Calu3 (cell line): ENCODE measurements at regions not wholly inside any gene's neighbourhood (a gene's known extent, or its start where the extent isn't known, plus 50 kb on each side); places are given as distances from the start of the nearest gene placed in this dataset.

Source experiments
- BruUV-seq: library from RNA; stranded (reverse); fragments of 400-500 nt; replicated peaks from 2 replicates; lab custom pipeline; 2021; lab: Mats Ljungman, UMichigan
- CTCF ChIA-PET: fragments of 300-600 bp; sonication (Branson Sonifier 250); formaldehyde crosslinking; loops from one replicate; lab custom pipeline; 2022; ENCODE audit warnings: antibody characterized with exemption; lab: Charles Lee
- DNase-seq: peaks from one replicate; pipeline ENCODE4 v3.0.0; 2022
- H3K27ac Mint-ChIP-seq: one replicate; pipeline ENCODE4 v1.8.0; 2022; ENCODE audit warnings: mixed read lengths; ENCODE audit not compliant: unreplicated experiment
- H3K27me3 Mint-ChIP-seq: one replicate; pipeline ENCODE4 v1.8.0; 2022; ENCODE audit warnings: mixed read lengths; ENCODE audit not compliant: unreplicated experiment
- H3K36me3 Mint-ChIP-seq: one replicate; pipeline ENCODE4 v1.8.0; 2022; ENCODE audit warnings: mild to moderate bottlenecking, moderate library complexity, mixed read lengths; ENCODE audit not compliant: insufficient read depth, unreplicated experiment
- H3K4me1 Mint-ChIP-seq: one replicate; pipeline ENCODE4 v1.8.0; 2022; ENCODE audit warnings: mild to moderate bottlenecking, low read depth, mixed read lengths; ENCODE audit not compliant: unreplicated experiment
- H3K4me3 Mint-ChIP-seq: one replicate; pipeline ENCODE4 v1.8.0; 2022; ENCODE audit warnings: mild to moderate bottlenecking, low read depth, moderate library complexity, mixed read lengths; ENCODE audit not compliant: unreplicated experiment
- H3K9me3 Mint-ChIP-seq: one replicate; pipeline ENCODE4 v1.8.0; 2022; ENCODE audit warnings: low read depth, mixed read lengths; ENCODE audit not compliant: unreplicated experiment
- intact Hi-C: fragments of 100-400 bp; cut with micrococcal nuclease; formaldehyde crosslinking; loops from one replicate; pipeline ENCODE4 v1.10.0; 2022; ENCODE audit not compliant: unreplicated experiment
- TF ChIP-seq, protein P1 (sequence below): fragments of 200-600 bp; IDR thresholded peaks from one replicate; pipeline ENCODE4 v1.8.0; 2022; ENCODE audit warnings: antibody characterized with exemption; ENCODE audit not compliant: unreplicated experiment

GRCh38 chr1:172818841-172819527, 160.1 kb downstream of the FASLG start:
- intact Hi-C loops = no loop called here
- BruUV-seq = no TSS peak
- Mint-ChIP-seq H3K36me3 (no peaks in the 10 kb centered on the region), H3K4me1 (peaks cover 6% of the 10 kb centered on the region), H3K27ac (no peak overlapping the region), H3K27me3 (no peaks in the 10 kb centered on the region), H3K9me3 (peaks cover 3% of the 10 kb centered on the region), H3K4me3 (no peak overlapping the region)
- no peak for DNase-seq
- TF ChIP-seq, protein P1, sequence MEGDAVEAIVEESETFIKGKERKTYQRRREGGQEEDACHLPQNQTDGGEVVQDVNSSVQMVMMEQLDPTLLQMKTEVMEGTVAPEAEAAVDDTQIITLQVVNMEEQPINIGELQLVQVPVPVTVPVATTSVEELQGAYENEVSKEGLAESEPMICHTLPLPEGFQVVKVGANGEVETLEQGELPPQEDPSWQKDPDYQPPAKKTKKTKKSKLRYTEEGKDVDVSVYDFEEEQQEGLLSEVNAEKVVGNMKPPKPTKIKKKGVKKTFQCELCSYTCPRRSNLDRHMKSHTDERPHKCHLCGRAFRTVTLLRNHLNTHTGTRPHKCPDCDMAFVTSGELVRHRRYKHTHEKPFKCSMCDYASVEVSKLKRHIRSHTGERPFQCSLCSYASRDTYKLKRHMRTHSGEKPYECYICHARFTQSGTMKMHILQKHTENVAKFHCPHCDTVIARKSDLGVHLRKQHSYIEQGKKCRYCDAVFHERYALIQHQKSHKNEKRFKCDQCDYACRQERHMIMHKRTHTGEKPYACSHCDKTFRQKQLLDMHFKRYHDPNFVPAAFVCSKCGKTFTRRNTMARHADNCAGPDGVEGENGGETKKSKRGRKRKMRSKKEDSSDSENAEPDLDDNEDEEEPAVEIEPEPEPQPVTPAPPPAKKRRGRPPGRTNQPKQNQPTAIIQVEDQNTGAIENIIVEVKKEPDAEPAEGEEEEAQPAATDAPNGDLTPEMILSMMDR = no peak
- CTCF ChIA-PET = interaction anchor here (0.6 kb wide), 1 partner anchor 1334 kb away, joined by 3 read pairs; no protein-coding TSS in a partner anchor

DNA sequence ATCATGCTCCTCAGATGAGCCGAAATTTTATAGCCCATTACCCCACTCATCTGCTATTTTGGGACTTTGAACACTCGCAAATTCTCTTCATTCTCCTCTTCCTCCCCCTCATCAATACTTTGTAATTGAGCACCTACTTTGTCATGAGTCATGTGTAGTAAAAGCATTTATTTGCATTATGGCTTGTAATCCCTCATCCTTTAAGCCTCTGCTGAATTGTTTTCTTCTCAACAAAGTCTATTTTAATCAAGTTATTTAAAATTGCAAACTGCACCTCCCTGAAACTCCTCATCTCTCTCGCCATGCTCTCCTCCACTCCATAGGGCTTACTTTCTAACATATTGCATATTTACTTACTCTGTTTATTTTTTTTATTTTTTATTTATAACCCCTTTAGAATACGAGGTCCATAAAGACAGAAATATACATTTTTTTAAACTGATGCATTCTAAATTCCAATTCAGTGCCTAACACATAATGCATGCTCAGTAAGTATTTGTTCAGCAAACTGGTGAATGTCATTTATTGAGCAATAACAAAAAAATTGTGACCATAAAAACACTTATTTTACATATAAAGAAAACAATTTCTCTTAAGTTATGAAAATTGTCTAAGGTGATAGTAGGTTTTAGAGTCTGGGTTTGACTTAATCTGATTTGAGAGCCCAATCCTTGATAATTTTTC, 161.7 kb downstream of the FASLG start:
- TF ChIP-seq, protein P1 = no peak
- intact Hi-C loops = loop anchor here (10.0 kb wide), 1 partner anchor 304 kb away; no protein-coding TSS in a partner anchor

GRCh38 chr1:172821609-172822274, 162.8 kb downstream of the FASLG start:
- H3K9me3 Mint-ChIP-seq = no peaks in the 10 kb centered on the region
- H3K36me3 Mint-ChIP-seq = no peaks in the 10 kb centered on the region
- no TSS peak for BruUV-seq
- CTCF ChIA-PET = no interaction called here
- peaks cover 6% of the 10 kb centered on the region for H3K4me1 Mint-ChIP-seq
- H3K4me3 Mint-ChIP-seq = no peak overlapping the region
- DNase-seq = no peak
- TF ChIP-seq, protein P1 = no peak
- no peaks in the 10 kb centered on the region for H3K27me3 Mint-ChIP-seq
- no peak overlapping the region for H3K27ac Mint-ChIP-seq
- intact Hi-C loops = loop anchor here (10.0 kb wide), 1 partner anchor 303 kb away; no protein-coding TSS in a partner anchor

More for the DNA sequence above, 161.7 kb downstream of the FASLG start:
- Mint-ChIP-seq H3K27ac (no peak overlapping the region), H3K36me3 (no peaks in the 10 kb centered on the region), H3K27me3 (no peaks in the 10 kb centered on the region), H3K9me3 (peaks cover under 1% of the 10 kb centered on the region), H3K4me3 (no peak overlapping the region), H3K4me1 (peaks cover 6% of the 10 kb centered on the region)
- DNase-seq = no peak
- CTCF ChIA-PET = no interaction called here
- BruUV-seq = no TSS peak

GRCh38 chr1:172822886-172823285, 164.0 kb downstream of the FASLG start:
- TF ChIP-seq, protein P1 = no peak
- no peak for DNase-seq
- BruUV-seq = no TSS peak
- Mint-ChIP-seq H3K4me3 (no peak overlapping the region), H3K36me3 (no peaks in the 10 kb centered on the region), H3K27me3 (no peaks in the 10 kb centered on the region), H3K27ac (no peak overlapping the region), H3K4me1 (peaks cover 6% of the 10 kb centered on the region), H3K9me3 (no peaks in the 10 kb centered on the region)
- CTCF ChIA-PET = interaction anchor here (0.7 to 1.2 kb wide), 3 partner anchors 76 to 379 kb away, joined by 4 read pairs; no protein-coding TSS in a partner anchor
- intact Hi-C loops = loop anchor here (10.0 kb wide), 1 partner anchor 302 kb away; no protein-coding TSS in a partner anchor
